ENCODE measurements at regions not wholly inside any gene's neighbourhood (a gene's known extent, or its start where the extent isn't known, plus 50 kb on each side); places are given as distances from the start of the nearest gene placed in this dataset.

DNA sequence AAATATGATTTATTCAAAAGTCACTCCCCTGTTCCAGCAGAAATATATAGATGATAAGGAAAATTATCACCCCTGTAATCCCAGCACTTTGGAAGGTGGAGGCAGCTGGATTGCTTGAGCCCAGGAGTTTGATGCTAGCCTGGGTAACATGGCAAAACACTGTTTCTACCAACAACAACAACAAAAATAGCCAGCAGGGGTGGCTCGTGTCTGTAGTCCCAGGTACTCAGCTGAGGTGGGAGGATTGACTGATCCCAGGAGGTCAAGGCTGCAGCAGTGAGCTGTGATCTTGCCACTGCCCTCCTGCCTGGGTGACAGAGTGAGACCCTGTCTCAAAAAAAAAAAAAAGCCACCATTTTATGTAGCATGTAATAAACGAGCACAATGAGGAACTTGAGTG, 1546.5 kb downstream of the NCAM2 start (continued):
- TF ChIP-seq, protein P1, sequence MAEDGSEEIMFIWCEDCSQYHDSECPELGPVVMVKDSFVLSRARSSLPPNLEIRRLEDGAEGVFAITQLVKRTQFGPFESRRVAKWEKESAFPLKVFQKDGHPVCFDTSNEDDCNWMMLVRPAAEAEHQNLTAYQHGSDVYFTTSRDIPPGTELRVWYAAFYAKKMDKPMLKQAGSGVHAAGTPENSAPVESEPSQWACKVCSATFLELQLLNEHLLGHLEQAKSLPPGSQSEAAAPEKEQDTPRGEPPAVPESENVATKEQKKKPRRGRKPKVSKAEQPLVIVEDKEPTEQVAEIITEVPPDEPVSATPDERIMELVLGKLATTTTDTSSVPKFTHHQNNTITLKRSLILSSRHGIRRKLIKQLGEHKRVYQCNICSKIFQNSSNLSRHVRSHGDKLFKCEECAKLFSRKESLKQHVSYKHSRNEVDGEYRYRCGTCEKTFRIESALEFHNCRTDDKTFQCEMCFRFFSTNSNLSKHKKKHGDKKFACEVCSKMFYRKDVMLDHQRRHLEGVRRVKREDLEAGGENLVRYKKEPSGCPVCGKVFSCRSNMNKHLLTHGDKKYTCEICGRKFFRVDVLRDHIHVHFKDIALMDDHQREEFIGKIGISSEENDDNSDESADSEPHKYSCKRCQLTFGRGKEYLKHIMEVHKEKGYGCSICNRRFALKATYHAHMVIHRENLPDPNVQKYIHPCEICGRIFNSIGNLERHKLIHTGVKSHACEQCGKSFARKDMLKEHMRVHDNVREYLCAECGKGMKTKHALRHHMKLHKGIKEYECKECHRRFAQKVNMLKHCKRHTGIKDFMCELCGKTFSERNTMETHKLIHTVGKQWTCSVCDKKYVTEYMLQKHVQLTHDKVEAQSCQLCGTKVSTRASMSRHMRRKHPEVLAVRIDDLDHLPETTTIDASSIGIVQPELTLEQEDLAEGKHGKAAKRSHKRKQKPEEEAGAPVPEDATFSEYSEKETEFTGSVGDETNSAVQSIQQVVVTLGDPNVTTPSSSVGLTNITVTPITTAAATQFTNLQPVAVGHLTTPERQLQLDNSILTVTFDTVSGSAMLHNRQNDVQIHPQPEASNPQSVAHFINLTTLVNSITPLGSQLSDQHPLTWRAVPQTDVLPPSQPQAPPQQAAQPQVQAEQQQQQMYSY (CRISPR knock-in tag; IDR thresholded peaks at IDR 0.05), result no peak
- TF ChIP-seq, protein P2, sequence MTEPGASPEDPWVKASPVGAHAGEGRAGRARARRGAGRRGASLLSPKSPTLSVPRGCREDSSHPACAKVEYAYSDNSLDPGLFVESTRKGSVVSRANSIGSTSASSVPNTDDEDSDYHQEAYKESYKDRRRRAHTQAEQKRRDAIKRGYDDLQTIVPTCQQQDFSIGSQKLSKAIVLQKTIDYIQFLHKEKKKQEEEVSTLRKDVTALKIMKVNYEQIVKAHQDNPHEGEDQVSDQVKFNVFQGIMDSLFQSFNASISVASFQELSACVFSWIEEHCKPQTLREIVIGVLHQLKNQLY (CRISPR knock-in tag; IDR thresholded peaks at IDR 0.05), result no peak
- no peak for TF ChIP-seq ATF1 (CRISPR knock-in tag; IDR thresholded peaks at IDR 0.05)
- TF ChIP-seq ZNF416 (CRISPR knock-in tag; IDR thresholded peaks at IDR 0.05), result no peak
- TF ChIP-seq, protein P3, sequence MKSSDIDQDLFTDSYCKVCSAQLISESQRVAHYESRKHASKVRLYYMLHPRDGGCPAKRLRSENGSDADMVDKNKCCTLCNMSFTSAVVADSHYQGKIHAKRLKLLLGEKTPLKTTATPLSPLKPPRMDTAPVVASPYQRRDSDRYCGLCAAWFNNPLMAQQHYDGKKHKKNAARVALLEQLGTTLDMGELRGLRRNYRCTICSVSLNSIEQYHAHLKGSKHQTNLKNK (CRISPR knock-in tag; IDR thresholded peaks at IDR 0.05), result no peak
- no peak for TF ChIP-seq PRRX2 (CRISPR knock-in tag; IDR thresholded peaks at IDR 0.05)

GRCh38 chr21:22552390-22552789, 1554.2 kb downstream of the NCAM2 start:
- H3K27me3 Mint-ChIP-seq (ENCODE audit: low read depth), result no peaks in the 10 kb centered on the region
- no peak for DNase-seq (ENCODE audit: low spot score)
- H3K4me1 Mint-ChIP-seq, result no peaks in the 10 kb centered on the region
- ATAC-seq, result no peak
- CTCF ChIA-PET, result no interaction called here
- no peaks in the 10 kb centered on the region for H3K36me3 Mint-ChIP-seq
- no peak overlapping the region for H3K27ac Mint-ChIP-seq
- peak; percentile 98 for TF ChIP-seq HMGA2 (CRISPR knock-in tag; IDR thresholded peaks at IDR 0.05)
- TF ChIP-seq, protein P4, sequence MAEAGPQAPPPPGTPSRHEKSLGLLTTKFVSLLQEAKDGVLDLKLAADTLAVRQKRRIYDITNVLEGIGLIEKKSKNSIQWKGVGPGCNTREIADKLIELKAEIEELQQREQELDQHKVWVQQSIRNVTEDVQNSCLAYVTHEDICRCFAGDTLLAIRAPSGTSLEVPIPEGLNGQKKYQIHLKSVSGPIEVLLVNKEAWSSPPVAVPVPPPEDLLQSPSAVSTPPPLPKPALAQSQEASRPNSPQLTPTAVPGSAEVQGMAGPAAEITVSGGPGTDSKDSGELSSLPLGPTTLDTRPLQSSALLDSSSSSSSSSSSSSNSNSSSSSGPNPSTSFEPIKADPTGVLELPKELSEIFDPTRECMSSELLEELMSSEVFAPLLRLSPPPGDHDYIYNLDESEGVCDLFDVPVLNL (CRISPR knock-in tag; IDR thresholded peaks at IDR 0.05; ENCODE audit: borderline replicate concordance, low read depth), result no peak
- TF ChIP-seq CREB1 (CRISPR knock-in tag; IDR thresholded peaks at IDR 0.05), result no peak
- TF ChIP-seq FOXP1 (CRISPR knock-in tag; IDR thresholded peaks at IDR 0.05; ENCODE audit: borderline replicate concordance), result no peak
- TF ChIP-seq, protein P5, sequence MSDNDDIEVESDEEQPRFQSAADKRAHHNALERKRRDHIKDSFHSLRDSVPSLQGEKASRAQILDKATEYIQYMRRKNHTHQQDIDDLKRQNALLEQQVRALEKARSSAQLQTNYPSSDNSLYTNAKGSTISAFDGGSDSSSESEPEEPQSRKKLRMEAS (CRISPR knock-in tag; IDR thresholded peaks at IDR 0.05), result no peak
- no peak for TF ChIP-seq NR1H2 (CRISPR knock-in tag; IDR thresholded peaks at IDR 0.05)
- no peaks in the 10 kb centered on the region for H3K9me3 Mint-ChIP-seq
- POLR2A ChIA-PET, result no interaction called here
- H3K4me3 Mint-ChIP-seq, result no peak overlapping the region

DNA sequence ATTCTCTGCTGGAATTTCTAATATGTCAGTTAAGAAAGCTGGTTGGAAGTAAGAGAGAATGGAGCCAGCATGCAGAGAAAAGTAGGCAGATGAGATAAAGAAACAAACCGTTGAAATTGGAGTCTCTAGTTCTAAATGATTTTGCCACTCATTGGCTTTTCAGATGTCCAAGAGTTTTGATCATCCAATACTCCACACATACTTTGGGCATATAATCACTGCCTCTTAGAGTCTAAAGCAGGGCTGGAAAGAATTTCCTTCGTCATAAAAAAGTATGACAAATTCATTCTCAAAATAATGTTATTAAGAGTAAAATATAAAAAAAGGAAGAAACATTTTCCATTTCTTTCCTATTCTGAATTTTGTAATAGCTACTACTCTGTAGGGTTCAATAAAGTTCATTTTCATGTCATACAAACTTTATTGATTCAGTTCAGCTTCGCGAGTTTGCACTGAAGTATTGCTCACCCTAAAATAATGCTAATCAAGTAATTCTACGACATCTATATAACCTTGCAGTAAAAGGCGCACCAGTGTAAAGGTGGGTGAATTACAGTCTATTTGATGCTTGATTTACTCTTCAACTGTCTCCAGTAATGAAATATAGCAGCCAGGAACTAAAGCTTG, 1556.6 kb downstream of the NCAM2 start:
- no peak overlapping the region for H3K4me3 Mint-ChIP-seq
- peaks cover 2% of the 10 kb centered on the region; the same call in 1 of the 2 replicates for H3K9me3 Mint-ChIP-seq
- H3K4me1 Mint-ChIP-seq, result no peaks in the 10 kb centered on the region
- no peak overlapping the region for H3K27ac Mint-ChIP-seq
- no peaks in the 10 kb centered on the region for H3K27me3 Mint-ChIP-seq (ENCODE audit: low read depth)
- DNase-seq (ENCODE audit: low spot score), result no peak
- no peaks in the 10 kb centered on the region for H3K36me3 Mint-ChIP-seq
- ATAC-seq, result no peak
- POLR2A ChIA-PET, result no interaction called here
- CTCF ChIA-PET, result interaction anchor here (0.7 kb wide), 1 partner anchor 21 kb away, joined by 3 read pairs; no protein-coding TSS in a partner anchor
- TF ChIP-seq E2F5 (CRISPR knock-in tag; IDR thresholded peaks at IDR 0.05), result no peak
- no peak for TF ChIP-seq FOXP1 (CRISPR knock-in tag; IDR thresholded peaks at IDR 0.05; ENCODE audit: borderline replicate concordance)
- TF ChIP-seq, protein P6, sequence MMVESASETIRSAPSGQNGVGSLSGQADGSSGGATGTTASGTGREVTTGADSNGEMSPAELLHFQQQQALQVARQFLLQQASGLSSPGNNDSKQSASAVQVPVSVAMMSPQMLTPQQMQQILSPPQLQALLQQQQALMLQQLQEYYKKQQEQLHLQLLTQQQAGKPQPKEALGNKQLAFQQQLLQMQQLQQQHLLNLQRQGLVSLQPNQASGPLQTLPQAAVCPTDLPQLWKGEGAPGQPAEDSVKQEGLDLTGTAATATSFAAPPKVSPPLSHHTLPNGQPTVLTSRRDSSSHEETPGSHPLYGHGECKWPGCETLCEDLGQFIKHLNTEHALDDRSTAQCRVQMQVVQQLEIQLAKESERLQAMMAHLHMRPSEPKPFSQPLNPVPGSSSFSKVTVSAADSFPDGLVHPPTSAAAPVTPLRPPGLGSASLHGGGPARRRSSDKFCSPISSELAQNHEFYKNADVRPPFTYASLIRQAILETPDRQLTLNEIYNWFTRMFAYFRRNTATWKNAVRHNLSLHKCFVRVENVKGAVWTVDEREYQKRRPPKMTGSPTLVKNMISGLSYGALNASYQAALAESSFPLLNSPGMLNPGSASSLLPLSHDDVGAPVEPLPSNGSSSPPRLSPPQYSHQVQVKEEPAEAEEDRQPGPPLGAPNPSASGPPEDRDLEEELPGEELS (CRISPR knock-in tag; IDR thresholded peaks at IDR 0.05), result no peak
- TF ChIP-seq, protein P7, sequence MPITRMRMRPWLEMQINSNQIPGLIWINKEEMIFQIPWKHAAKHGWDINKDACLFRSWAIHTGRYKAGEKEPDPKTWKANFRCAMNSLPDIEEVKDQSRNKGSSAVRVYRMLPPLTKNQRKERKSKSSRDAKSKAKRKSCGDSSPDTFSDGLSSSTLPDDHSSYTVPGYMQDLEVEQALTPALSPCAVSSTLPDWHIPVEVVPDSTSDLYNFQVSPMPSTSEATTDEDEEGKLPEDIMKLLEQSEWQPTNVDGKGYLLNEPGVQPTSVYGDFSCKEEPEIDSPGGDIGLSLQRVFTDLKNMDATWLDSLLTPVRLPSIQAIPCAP (CRISPR knock-in tag; IDR thresholded peaks at IDR 0.05), result no peak
- TF ChIP-seq MXD4 (CRISPR knock-in tag; IDR thresholded peaks at IDR 0.05; ENCODE audit: borderline replicate concordance), result no peak
- TF ChIP-seq, protein P8, sequence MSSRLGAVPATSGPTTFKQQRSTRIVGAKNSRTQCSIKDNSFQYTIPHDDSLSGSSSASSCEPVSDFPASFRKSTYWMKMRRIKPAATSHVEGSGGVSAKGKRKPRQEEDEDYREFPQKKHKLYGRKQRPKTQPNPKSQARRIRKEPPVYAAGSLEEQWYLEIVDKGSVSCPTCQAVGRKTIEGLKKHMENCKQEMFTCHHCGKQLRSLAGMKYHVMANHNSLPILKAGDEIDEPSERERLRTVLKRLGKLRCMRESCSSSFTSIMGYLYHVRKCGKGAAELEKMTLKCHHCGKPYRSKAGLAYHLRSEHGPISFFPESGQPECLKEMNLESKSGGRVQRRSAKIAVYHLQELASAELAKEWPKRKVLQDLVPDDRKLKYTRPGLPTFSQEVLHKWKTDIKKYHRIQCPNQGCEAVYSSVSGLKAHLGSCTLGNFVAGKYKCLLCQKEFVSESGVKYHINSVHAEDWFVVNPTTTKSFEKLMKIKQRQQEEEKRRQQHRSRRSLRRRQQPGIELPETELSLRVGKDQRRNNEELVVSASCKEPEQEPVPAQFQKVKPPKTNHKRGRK (CRISPR knock-in tag; IDR thresholded peaks at IDR 0.05; ENCODE audit: borderline replicate concordance), result no peak
- no peak for TF ChIP-seq KAT7 (CRISPR knock-in tag; IDR thresholded peaks at IDR 0.05; ENCODE audit: borderline replicate concordance)
- TF ChIP-seq JAZF1 (CRISPR knock-in tag; IDR thresholded peaks at IDR 0.05), result no peak
- TF ChIP-seq GTF2I (CRISPR knock-in tag; conservative IDR thresholded peaks at IDR 0.05), result no peak
- no peak for TF ChIP-seq TCF7 (CRISPR knock-in tag; IDR thresholded peaks at IDR 0.05; ENCODE audit: low read depth)
- no peak for TF ChIP-seq ZNF138 (CRISPR knock-in tag; conservative IDR thresholded peaks at IDR 0.05)

All from WTC11 (cell line).